RWPE2 (cell line): ENCODE measurements at regions not wholly inside any gene's neighbourhood (a gene's known extent, or its start where the extent isn't known, plus 50 kb on each side); places are given as distances from the start of the nearest gene placed in this dataset.

Experiments used
- ATAC-seq: fragments of 200-7000 bp; cut with Tn5 transposase; 3 replicates; pipeline ENCODE4 v1.9.1; 2021; ENCODE audit warnings: low read depth
- DNase-seq: peaks from one replicate; pipeline ENCODE4 v3.0.0-alpha.2; 2020; ENCODE audit warnings: low spot score
- H3K27ac ChIP-seq: fragments of 450-650 bp; 2 replicates; pipeline ENCODE4 v1.5.1; 2017; ENCODE audit warnings: mild to moderate bottlenecking; ENCODE audit not compliant: poor library complexity, severe bottlenecking
- H3K27me3 ChIP-seq: fragments of 250-450 bp; sonication (Bioruptor Pico); 2 replicates; pipeline ENCODE4 v1.5.1; 2021; ENCODE audit warnings: mild to moderate bottlenecking, moderate library complexity; ENCODE audit not compliant: insufficient read depth, poor library complexity, severe bottlenecking
- H3K36me3 ChIP-seq: fragments of 250-450 bp; sonication (Bioruptor Pico); 2 replicates; pipeline ENCODE4 v1.5.1; 2020; ENCODE audit warnings: low read depth, mild to moderate bottlenecking, moderate library complexity
- H3K4me1 ChIP-seq: fragments of 250-450 bp; sonication (Bioruptor Pico); 2 replicates; pipeline ENCODE4 v1.5.1; 2021; ENCODE audit warnings: mild to moderate bottlenecking, moderate library complexity; ENCODE audit not compliant: insufficient read depth, poor library complexity, severe bottlenecking
- H3K4me3 ChIP-seq: fragments of 250-450 bp; sonication (Bioruptor Pico); 2 replicates; pipeline ENCODE4 v1.5.1; 2021; ENCODE audit warnings: mild to moderate bottlenecking, moderate library complexity; ENCODE audit not compliant: severe bottlenecking
- H3K9me3 ChIP-seq: fragments of 250-450 bp; sonication (Bioruptor Pico); 2 replicates; pipeline ENCODE4 v1.5.1; 2021; ENCODE audit warnings: mild to moderate bottlenecking, moderate library complexity; ENCODE audit not compliant: severe bottlenecking
- TF ChIP-seq, protein P1 (sequence below): fragments of 450-650 bp; IDR thresholded peaks from one replicate; pipeline ENCODE4 v1.5.1; 2017; ENCODE audit warnings: mild to moderate bottlenecking, moderate library complexity; ENCODE audit not compliant: poor library complexity, severe bottlenecking

GRCh38 chr21:43343095-43343991 is 83.6 kb downstream of the SIK1 start:
- DNase-seq, result no peak
- peak overlapping the region; percentile 20 for H3K27ac ChIP-seq
- no peaks in the 10 kb centered on the region for H3K27me3 ChIP-seq
- peak; percentile 29; the same call in 2 of the 3 replicates for ATAC-seq
- no peaks in the 10 kb centered on the region for H3K9me3 ChIP-seq
- TF ChIP-seq, protein P1, sequence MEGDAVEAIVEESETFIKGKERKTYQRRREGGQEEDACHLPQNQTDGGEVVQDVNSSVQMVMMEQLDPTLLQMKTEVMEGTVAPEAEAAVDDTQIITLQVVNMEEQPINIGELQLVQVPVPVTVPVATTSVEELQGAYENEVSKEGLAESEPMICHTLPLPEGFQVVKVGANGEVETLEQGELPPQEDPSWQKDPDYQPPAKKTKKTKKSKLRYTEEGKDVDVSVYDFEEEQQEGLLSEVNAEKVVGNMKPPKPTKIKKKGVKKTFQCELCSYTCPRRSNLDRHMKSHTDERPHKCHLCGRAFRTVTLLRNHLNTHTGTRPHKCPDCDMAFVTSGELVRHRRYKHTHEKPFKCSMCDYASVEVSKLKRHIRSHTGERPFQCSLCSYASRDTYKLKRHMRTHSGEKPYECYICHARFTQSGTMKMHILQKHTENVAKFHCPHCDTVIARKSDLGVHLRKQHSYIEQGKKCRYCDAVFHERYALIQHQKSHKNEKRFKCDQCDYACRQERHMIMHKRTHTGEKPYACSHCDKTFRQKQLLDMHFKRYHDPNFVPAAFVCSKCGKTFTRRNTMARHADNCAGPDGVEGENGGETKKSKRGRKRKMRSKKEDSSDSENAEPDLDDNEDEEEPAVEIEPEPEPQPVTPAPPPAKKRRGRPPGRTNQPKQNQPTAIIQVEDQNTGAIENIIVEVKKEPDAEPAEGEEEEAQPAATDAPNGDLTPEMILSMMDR, result no peak
- no peak overlapping the region for H3K4me3 ChIP-seq
- no peaks in the 10 kb centered on the region for H3K36me3 ChIP-seq
- H3K4me1 ChIP-seq, result peaks cover 28% of the 10 kb centered on the region

GRCh38 chr21:43342301-43342881 is 84.5 kb downstream of the SIK1 start:
- TF ChIP-seq, protein P1, result no peak
- Histone ChIP-seq H3K9me3 (no peaks in the 10 kb centered on the region), H3K27ac (no peak overlapping the region), H3K4me1 (peaks cover 28% of the 10 kb centered on the region), H3K36me3 (no peaks in the 10 kb centered on the region), H3K27me3 (no peaks in the 10 kb centered on the region), H3K4me3 (no peak overlapping the region)
- ATAC-seq, result no peak
- DNase-seq, result no peak

GRCh38 chr21:43341378-43342161 is 85.4 kb downstream of the SIK1 start:
- no peak for ATAC-seq
- Histone ChIP-seq H3K4me3 (no peak overlapping the region), H3K27ac (peak overlapping the region; percentile 40), H3K36me3 (no peaks in the 10 kb centered on the region), H3K27me3 (no peaks in the 10 kb centered on the region), H3K4me1 (peaks cover 28% of the 10 kb centered on the region), H3K9me3 (no peaks in the 10 kb centered on the region)
- TF ChIP-seq, protein P1, result no peak
- no peak for DNase-seq

- peak; percentile 87 for ATAC-seq
- Histone ChIP-seq H3K27me3 (no peaks in the 10 kb centered on the region), H3K9me3 (no peaks in the 10 kb centered on the region), H3K4me1 (peaks cover 23% of the 10 kb centered on the region), H3K4me3 (no peak overlapping the region), H3K27ac (peak overlapping the region; percentile 40), H3K36me3 (no peaks in the 10 kb centered on the region)
- TF ChIP-seq, protein P1, result no peak
- peak; percentile 91 for DNase-seq
Observed at GRCh38 chr21:43340491-43341377, 86.2 kb downstream of the SIK1 start.
